Loucy (cell line): ENCODE measurements at regions not wholly inside any gene's neighbourhood (a gene's known extent, or its start where the extent isn't known, plus 50 kb on each side); places are given as distances from the start of the nearest gene placed in this dataset.

Experiments
- H2AFZ ChIP-seq: fragments of 200-600 bp; sonication (generic); 2 replicates; pipeline ENCODE4 v1.6.0; 2016; ENCODE audit warnings: antibody characterized with exemption, mild to moderate bottlenecking, low read length, moderate library complexity
- H3F3A ChIP-seq: fragments of 200-600 bp; 2 replicates; pipeline ENCODE4 v1.6.0; 2016; ENCODE audit warnings: antibody characterized with exemption, low read depth, mild to moderate bottlenecking
- H3K27me3 ChIP-seq: fragments of 200-600 bp; sonication (generic); 2 replicates; pipeline ENCODE4 v1.6.1; 2014; ENCODE audit warnings: low read length, mild to moderate bottlenecking; ENCODE audit not compliant: insufficient read depth, poor library complexity, severe bottlenecking
- H3K36me3 ChIP-seq: fragments of 200-600 bp; sonication (generic); 2 replicates; pipeline ENCODE4 v1.6.1; 2016; ENCODE audit warnings: low read length; ENCODE audit not compliant: insufficient read depth
- H3K4me1 ChIP-seq: fragments of 200-600 bp; sonication (generic); 2 replicates; pipeline ENCODE4 v1.5.1; 2014; ENCODE audit warnings: low read length, mild to moderate bottlenecking; ENCODE audit not compliant: insufficient read depth, poor library complexity, severe bottlenecking
- H3K4me2 ChIP-seq: fragments of 200-600 bp; sonication (generic); 2 replicates; pipeline ENCODE4 v1.6.0; 2014; ENCODE audit warnings: antibody characterized with exemption, low read length, low read depth, mild to moderate bottlenecking; ENCODE audit not compliant: poor library complexity, severe bottlenecking
- H3K4me3 ChIP-seq: fragments of 200-600 bp; sonication (generic); 2 replicates; pipeline ENCODE4 v1.5.1; 2014; ENCODE audit warnings: low read length, mild to moderate bottlenecking, mixed read lengths; ENCODE audit not compliant: poor library complexity, severe bottlenecking
- H3K79me2 ChIP-seq: fragments of 200-600 bp; sonication (generic); 2 replicates; pipeline ENCODE4 v1.6.1; 2014; ENCODE audit warnings: low read length; ENCODE audit not compliant: insufficient read depth
- H3K9ac ChIP-seq: fragments of 200-600 bp; sonication (generic); 2 replicates; pipeline ENCODE4 v1.6.0; 2014; ENCODE audit warnings: mild to moderate bottlenecking, low read depth, low read length, moderate library complexity; ENCODE audit not compliant: poor library complexity, severe bottlenecking
- H3K9me2 ChIP-seq: fragments of 200-600 bp; sonication (generic); replicated peaks from 2 replicates; pipeline ENCODE4 v1.6.1; 2016; ENCODE audit warnings: low read depth, low read length, mixed read lengths
- H3K9me3 ChIP-seq: fragments of 200-600 bp; sonication (generic); 2 replicates; pipeline ENCODE4 v1.6.1; 2014; ENCODE audit warnings: mild to moderate bottlenecking, antibody characterized with exemption, low read length, low read depth; ENCODE audit not compliant: insufficient read depth
- H4K20me1 ChIP-seq: fragments of 200-600 bp; sonication (generic); 2 replicates; pipeline ENCODE4 v1.6.0; 2014; ENCODE audit warnings: antibody characterized with exemption, low read length, mild to moderate bottlenecking; ENCODE audit not compliant: insufficient read depth, poor library complexity, severe bottlenecking
- EZH2phosphoT487 ChIP-seq: fragments of 200-600 bp; IDR thresholded peaks from 2 replicates; pipeline ENCODE4 v1.6.1; 2018; ENCODE audit warnings: antibody characterized with exemption, mild to moderate bottlenecking, moderate library complexity, borderline replicate concordance
- TF ChIP-seq, protein P1 (sequence below): fragments of 200-600 bp; sonication (generic); conservative IDR thresholded peaks from 2 replicates; pipeline ENCODE4 v1.5.1; 2014; ENCODE audit warnings: mild to moderate bottlenecking, antibody characterized with exemption, low read length

DNA sequence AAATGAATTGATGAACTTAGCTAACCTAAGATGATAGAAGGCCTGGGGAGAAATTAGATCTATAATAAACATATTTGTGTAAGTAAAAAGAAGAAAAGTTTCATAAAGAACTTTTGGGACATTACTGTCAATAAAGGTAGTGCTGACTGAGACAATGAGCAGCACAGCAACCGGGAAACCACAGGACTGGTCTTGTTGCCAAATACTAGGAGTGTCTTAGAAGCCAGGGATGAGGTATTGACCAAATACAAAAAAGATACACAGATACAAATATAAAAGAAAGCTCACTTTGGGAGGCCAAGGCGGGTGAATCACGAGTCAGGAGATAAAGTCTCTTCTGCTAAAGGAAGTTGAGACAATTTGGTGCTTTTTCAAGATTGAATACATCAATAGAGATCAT is 362.4 kb upstream of the ZNF385D start:
- H3K36me3 ChIP-seq = no peaks in the 10 kb centered on the region
- H3K27me3 ChIP-seq = no peaks in the 10 kb centered on the region
- no peaks in the 10 kb centered on the region for H3K9me3 ChIP-seq
- H3K4me1 ChIP-seq = no peaks in the 10 kb centered on the region
- H3K9me2 ChIP-seq = no peaks in the 10 kb centered on the region
- H3K9ac ChIP-seq = no peak overlapping the region
- TF ChIP-seq, protein P1, sequence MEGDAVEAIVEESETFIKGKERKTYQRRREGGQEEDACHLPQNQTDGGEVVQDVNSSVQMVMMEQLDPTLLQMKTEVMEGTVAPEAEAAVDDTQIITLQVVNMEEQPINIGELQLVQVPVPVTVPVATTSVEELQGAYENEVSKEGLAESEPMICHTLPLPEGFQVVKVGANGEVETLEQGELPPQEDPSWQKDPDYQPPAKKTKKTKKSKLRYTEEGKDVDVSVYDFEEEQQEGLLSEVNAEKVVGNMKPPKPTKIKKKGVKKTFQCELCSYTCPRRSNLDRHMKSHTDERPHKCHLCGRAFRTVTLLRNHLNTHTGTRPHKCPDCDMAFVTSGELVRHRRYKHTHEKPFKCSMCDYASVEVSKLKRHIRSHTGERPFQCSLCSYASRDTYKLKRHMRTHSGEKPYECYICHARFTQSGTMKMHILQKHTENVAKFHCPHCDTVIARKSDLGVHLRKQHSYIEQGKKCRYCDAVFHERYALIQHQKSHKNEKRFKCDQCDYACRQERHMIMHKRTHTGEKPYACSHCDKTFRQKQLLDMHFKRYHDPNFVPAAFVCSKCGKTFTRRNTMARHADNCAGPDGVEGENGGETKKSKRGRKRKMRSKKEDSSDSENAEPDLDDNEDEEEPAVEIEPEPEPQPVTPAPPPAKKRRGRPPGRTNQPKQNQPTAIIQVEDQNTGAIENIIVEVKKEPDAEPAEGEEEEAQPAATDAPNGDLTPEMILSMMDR = no peak
- TF ChIP-seq EZH2phosphoT487 = no peak
- no peak overlapping the region for H3K4me3 ChIP-seq
- no peak overlapping the region for H3K4me2 ChIP-seq
- H3F3A ChIP-seq = no peaks in the 10 kb centered on the region
- no peaks in the 10 kb centered on the region for H3K79me2 ChIP-seq
- H2AFZ ChIP-seq = no peak overlapping the region
- no peaks in the 10 kb centered on the region for H4K20me1 ChIP-seq

DNA sequence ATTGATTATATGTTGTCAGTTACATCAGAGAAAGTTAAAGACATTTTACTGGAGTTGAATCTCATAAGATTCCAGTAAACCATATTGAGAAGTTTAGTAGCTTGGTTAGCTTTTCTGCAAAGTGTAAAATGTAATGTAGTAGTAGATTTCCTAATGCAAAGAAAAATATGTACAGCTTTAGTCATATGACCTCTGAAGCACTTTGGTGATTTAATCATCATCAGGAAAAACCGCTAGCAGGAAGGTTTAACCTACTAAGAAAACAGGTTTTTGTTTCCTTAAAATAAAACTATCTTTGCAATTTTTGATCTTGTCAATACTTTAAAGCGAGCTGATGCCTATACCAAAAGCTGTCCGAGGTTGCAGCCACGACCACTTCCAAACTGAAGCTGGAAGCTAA is 364.6 kb upstream of the ZNF385D start:
- H3K4me2 ChIP-seq = no peak overlapping the region
- H3F3A ChIP-seq = no peaks in the 10 kb centered on the region
- H3K9me2 ChIP-seq = no peaks in the 10 kb centered on the region
- no peak overlapping the region for H3K4me3 ChIP-seq
- H3K36me3 ChIP-seq = no peaks in the 10 kb centered on the region
- H4K20me1 ChIP-seq = no peaks in the 10 kb centered on the region
- H3K9me3 ChIP-seq = no peaks in the 10 kb centered on the region
- no peak overlapping the region for H3K9ac ChIP-seq
- TF ChIP-seq EZH2phosphoT487 = no peak
- TF ChIP-seq, protein P1 = no peak
- no peak overlapping the region for H2AFZ ChIP-seq
- no peaks in the 10 kb centered on the region for H3K27me3 ChIP-seq
- H3K79me2 ChIP-seq = no peaks in the 10 kb centered on the region
- no peaks in the 10 kb centered on the region for H3K4me1 ChIP-seq

DNA sequence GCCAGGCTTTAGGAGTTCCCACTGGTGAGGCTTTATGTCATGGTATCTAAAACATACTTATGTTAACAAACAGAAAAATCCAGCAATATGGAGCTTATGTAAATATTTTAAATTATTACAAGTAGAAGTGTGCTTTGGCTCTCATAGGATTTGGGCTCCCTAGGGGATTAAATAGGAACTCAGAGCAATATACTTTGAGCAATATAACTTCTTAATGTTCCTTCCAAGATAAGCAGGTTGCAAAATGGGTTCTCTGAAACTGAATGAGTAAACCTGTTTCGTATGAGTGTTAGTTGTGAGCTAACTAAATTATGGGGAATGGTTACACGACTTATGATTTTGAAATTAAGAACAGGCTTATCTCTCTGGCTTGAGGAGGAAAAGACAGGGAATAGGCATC is 366.1 kb upstream of the ZNF385D start:
- Histone ChIP-seq H3K4me2 (no peak overlapping the region), H3K9ac (no peak overlapping the region)
- no peak for TF ChIP-seq EZH2phosphoT487
- TF ChIP-seq, protein P1 = no peak

More for the DNA sequence above, 366.1 kb upstream of the ZNF385D start:
- no peaks in the 10 kb centered on the region for H3K9me3 ChIP-seq
- no peaks in the 10 kb centered on the region for H4K20me1 ChIP-seq
- no peaks in the 10 kb centered on the region for H3F3A ChIP-seq
- no peaks in the 10 kb centered on the region for H3K36me3 ChIP-seq
- no peak overlapping the region for H3K4me3 ChIP-seq
- H3K4me1 ChIP-seq = no peaks in the 10 kb centered on the region
- no peak overlapping the region for H2AFZ ChIP-seq
- H3K27me3 ChIP-seq = no peaks in the 10 kb centered on the region
- H3K79me2 ChIP-seq = no peaks in the 10 kb centered on the region
- H3K9me2 ChIP-seq = no peaks in the 10 kb centered on the region
